ENCODE measurements at regions not wholly inside any gene's neighbourhood (a gene's known extent, or its start where the extent isn't known, plus 50 kb on each side); places are given as distances from the start of the nearest gene placed in this dataset.
"Not testable (repeated sequence)": the region's sequence is repeated elsewhere in the genome, so short reads cannot be mapped to it uniquely, and the experiment has no call there.

DNA sequence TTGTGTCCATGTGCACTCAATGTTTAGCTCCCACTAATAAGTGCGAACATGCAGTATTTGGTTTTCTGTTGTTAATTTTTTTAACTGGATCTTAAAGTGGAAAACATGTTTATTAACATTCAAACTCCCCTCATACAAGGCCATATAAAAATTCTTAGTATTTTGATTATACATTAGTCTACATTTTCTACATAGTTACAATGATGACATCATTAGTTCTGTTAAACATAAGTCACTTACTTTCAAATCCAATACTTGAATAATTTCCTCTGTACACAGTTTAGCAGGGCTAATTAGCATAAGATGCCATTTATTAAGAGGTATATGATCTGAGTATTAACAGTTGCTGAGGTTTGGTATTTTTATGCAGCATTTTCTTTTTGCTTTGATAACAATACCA lies 91.3 kb upstream of the CCDC39 start:
- Histone ChIP-seq H3K79me2 (no peaks in the 10 kb centered on the region), H3K9me2 (replicated peaks; ENCODE audit: insufficient read depth) (no peaks in the 10 kb centered on the region), H4K20me1 (ENCODE audit: insufficient read depth, poor library complexity, severe bottlenecking) (no peaks in the 10 kb centered on the region), H3K4me2 (no peak overlapping the region), H3K4me1 (ENCODE audit: insufficient read depth) (no peaks in the 10 kb centered on the region), H3K9me3 (ENCODE audit: low read depth) (no peaks in the 10 kb centered on the region), H3K27me3 (no peaks in the 10 kb centered on the region), H2AFZ (no peak overlapping the region), H3K4me3 (no peak overlapping the region), H3K27ac (no peak overlapping the region), H3K36me3 (replicated peaks; ENCODE audit: insufficient read depth, low read depth) (no peaks in the 10 kb centered on the region)
- no peak for DNase-seq (ENCODE audit: low spot score)
- TF ChIP-seq EZH2 (IDR thresholded peaks at IDR 0.05; ENCODE audit: borderline replicate concordance) (no peak), EZH2phosphoT487 (IDR thresholded peaks at IDR 0.05; ENCODE audit: low read depth, severe bottlenecking, unreplicated experiment) (no peak)
- TF ChIP-seq, protein P1, sequence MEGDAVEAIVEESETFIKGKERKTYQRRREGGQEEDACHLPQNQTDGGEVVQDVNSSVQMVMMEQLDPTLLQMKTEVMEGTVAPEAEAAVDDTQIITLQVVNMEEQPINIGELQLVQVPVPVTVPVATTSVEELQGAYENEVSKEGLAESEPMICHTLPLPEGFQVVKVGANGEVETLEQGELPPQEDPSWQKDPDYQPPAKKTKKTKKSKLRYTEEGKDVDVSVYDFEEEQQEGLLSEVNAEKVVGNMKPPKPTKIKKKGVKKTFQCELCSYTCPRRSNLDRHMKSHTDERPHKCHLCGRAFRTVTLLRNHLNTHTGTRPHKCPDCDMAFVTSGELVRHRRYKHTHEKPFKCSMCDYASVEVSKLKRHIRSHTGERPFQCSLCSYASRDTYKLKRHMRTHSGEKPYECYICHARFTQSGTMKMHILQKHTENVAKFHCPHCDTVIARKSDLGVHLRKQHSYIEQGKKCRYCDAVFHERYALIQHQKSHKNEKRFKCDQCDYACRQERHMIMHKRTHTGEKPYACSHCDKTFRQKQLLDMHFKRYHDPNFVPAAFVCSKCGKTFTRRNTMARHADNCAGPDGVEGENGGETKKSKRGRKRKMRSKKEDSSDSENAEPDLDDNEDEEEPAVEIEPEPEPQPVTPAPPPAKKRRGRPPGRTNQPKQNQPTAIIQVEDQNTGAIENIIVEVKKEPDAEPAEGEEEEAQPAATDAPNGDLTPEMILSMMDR (IDR thresholded peaks at IDR 0.05; ENCODE audit: poor library complexity): no peak
- WGBS (ENCODE audit: low lambda C conversion rate, missing lambda C conversion rate): 67% methylated on average over 1 of the region's 1 CpG

DNA sequence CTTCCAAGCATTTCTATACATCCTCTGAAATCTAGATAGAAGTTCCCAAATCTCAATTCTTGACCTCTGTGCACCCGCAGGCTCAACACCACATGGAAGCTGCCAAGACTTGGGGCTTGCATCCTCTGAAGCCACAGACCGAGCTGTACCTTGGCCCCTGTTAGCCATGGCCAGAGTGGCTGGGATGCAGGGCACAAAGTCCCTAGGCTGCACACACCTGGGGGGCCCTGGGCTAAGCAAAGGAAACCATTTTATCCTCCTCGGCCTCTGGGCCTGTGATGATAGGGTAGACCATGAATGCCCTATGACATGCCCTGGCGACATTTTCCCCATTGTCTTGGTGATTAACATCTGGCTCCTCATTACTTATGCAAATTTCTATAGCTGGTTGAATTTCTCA lies 97.1 kb upstream of the CCDC39 start:
- Histone ChIP-seq H3K4me2 (no peak overlapping the region), H3K9me3 (ENCODE audit: low read depth) (no peaks in the 10 kb centered on the region), H3K36me3 (replicated peaks; ENCODE audit: insufficient read depth, low read depth) (no peaks in the 10 kb centered on the region), H3K9me2 (replicated peaks; ENCODE audit: insufficient read depth) (no peaks in the 10 kb centered on the region), H3K27ac (no peak overlapping the region), H3K4me1 (ENCODE audit: insufficient read depth) (no peaks in the 10 kb centered on the region), H3K4me3 (no peak overlapping the region), H2AFZ (no peak overlapping the region), H4K20me1 (ENCODE audit: insufficient read depth, poor library complexity, severe bottlenecking) (no peaks in the 10 kb centered on the region), H3K79me2 (no peaks in the 10 kb centered on the region), H3K27me3 (no peaks in the 10 kb centered on the region)
- TF ChIP-seq EZH2phosphoT487 (IDR thresholded peaks at IDR 0.05; ENCODE audit: low read depth, severe bottlenecking, unreplicated experiment): no peak
- WGBS (ENCODE audit: low lambda C conversion rate, missing lambda C conversion rate): 88% methylated on average over 4 of the region's 4 CpGs
- DNase-seq (ENCODE audit: low spot score): no peak

DNA sequence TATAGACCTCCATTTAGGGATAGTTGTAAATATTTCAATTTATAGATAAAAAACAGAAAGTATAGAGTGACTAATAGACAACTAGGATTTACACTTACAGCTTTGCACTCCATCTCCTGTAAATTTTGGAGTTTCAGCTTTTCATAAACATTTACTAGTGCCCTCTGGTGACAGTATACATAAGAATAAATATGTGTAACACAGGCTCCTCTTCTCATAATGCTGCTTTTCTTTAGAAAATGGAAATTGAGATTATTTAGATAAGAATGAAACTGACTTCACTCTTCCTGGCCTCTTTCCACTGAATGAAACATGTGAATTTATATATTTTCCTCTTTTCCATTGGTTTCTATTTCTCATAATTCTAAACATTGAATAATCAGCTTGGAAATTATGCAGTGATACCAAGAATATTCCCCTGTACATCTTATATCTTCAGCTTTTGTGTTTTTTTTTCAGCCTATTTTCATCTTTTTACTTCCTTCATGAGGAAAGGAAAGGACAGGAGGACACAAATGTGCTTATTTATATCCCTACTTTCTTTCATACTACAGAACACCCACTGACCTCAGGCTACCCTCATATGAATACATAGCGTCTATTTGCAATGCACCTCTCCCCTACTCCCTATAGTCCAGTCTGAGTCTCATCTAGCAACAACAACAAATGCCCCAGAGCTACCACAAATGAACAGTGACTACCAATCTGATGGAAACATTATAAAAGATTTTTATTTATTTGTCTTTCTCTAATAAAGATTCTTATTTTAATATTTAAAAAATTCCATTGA lies 103.1 kb upstream of the CCDC39 start:
- H3K27me3 ChIP-seq: no peaks in the 10 kb centered on the region
- no peaks in the 10 kb centered on the region for H3K9me3 ChIP-seq (ENCODE audit: low read depth)
- no peak for DNase-seq (ENCODE audit: low spot score)
- H3K4me2 ChIP-seq: no peak overlapping the region
- H4K20me1 ChIP-seq (ENCODE audit: insufficient read depth, poor library complexity, severe bottlenecking): no peaks in the 10 kb centered on the region
- no peak overlapping the region for H3K27ac ChIP-seq
- H3K9me2 ChIP-seq (replicated peaks; ENCODE audit: insufficient read depth): no peaks in the 10 kb centered on the region
- no peaks in the 10 kb centered on the region for H3K79me2 ChIP-seq
- H3K4me3 ChIP-seq: no peak overlapping the region
- TF ChIP-seq EZH2phosphoT487 (IDR thresholded peaks at IDR 0.05; ENCODE audit: low read depth, severe bottlenecking, unreplicated experiment) (no peak), EZH2 (IDR thresholded peaks at IDR 0.05; ENCODE audit: borderline replicate concordance) (no peak)
- TF ChIP-seq, protein P1 (IDR thresholded peaks at IDR 0.05; ENCODE audit: poor library complexity): peak; percentile 19
- 90% methylated on average over 1 of the region's 1 CpG for WGBS (ENCODE audit: low lambda C conversion rate, missing lambda C conversion rate)
- H3K4me1 ChIP-seq (ENCODE audit: insufficient read depth): no peaks in the 10 kb centered on the region
- no peak overlapping the region for H2AFZ ChIP-seq
- H3K36me3 ChIP-seq (replicated peaks; ENCODE audit: insufficient read depth, low read depth): no peaks in the 10 kb centered on the region

DNA sequence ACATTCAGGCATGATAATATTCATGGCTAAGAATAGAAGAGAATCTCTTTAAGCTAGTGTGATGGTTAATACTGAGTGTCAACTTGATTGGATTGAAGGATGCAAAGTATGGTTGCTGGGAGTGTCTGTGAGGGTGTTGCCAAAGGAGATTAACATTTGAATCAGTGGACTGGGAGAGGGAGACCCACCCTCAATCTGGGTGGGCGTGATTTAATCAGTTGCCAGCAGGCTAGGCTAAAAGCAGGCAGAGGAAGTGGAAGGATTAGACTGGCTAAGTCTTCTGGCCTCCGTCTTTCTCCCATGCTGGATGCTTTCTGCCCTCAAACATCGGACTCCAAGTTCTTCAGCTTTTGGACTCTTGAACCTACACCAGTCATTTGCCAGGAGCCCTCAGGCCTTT lies 106.9 kb upstream of the CCDC39 start:
- not testable (repeated sequence) for H3K4me2 ChIP-seq; H3K9me2 ChIP-seq (replicated peaks; ENCODE audit: insufficient read depth); H3K27me3 ChIP-seq; DNase-seq (ENCODE audit: low spot score); H4K20me1 ChIP-seq (ENCODE audit: insufficient read depth, poor library complexity, severe bottlenecking); H2AFZ ChIP-seq; H3K9me3 ChIP-seq (ENCODE audit: low read depth); H3K4me3 ChIP-seq; H3K27ac ChIP-seq; H3K4me1 ChIP-seq (ENCODE audit: insufficient read depth); H3K79me2 ChIP-seq; H3K36me3 ChIP-seq (replicated peaks; ENCODE audit: insufficient read depth, low read depth)
- 70% methylated on average over 3 of the region's 3 CpGs for WGBS (ENCODE audit: low lambda C conversion rate, missing lambda C conversion rate)
